ENCODE measurements at regions not wholly inside any gene's neighbourhood (a gene's known extent, or its start where the extent isn't known, plus 50 kb on each side); places are given as distances from the start of the nearest gene placed in this dataset.

- intact Hi-C loops (cut with DNase I): no loop called here
- DNase-seq: no peak
Observed at GRCh38 chrX:114332766-114333165, 251.1 kb upstream of the HTR2C start.

- intact Hi-C loops (cut with DNase I): no loop called here
- peak in 3 of 10 donors; percentile 24 to 53 (median 35) for DNase-seq
Observed at GRCh38 chrX:114334473-114334982, 249.4 kb upstream of the HTR2C start.

DNA sequence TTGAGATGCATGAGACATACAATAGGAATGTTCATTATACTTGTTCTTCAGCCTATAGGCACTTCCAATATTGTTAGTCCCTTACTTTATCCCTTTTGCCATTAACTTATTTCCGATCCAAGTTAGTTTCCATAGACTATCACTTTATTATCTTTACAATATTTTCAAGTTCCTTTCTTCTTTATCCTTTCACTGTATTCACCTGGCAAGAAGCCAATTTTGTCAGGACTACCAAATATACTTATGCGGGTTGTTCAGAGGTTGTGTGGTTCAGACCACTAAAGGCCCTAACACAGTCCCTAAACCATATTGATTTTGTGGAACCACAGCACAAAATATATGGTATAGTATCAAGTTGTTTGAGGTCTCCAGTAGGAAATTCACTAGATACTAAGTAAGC lies 245.0 kb upstream of the HTR2C start:
- intact Hi-C loops (cut with DNase I): no loop called here
- DNase-seq: no peak

GRCh38 chrX:114344756-114345349 lies 239.0 kb upstream of the HTR2C start:
- intact Hi-C loops (cut with DNase I): no loop called here
- DNase-seq: no peak

- intact Hi-C loops (cut with DNase I): no loop called here
- DNase-seq: no peak
Observed at GRCh38 chrX:114361076-114361725, 222.7 kb upstream of the HTR2C start.

GRCh38 chrX:114363346-114363745 lies 220.5 kb upstream of the HTR2C start:
- intact Hi-C loops (cut with DNase I): no loop called here
- DNase-seq: no peak

- intact Hi-C loops (cut with DNase I): no loop called here
- DNase-seq: no peak
Observed at GRCh38 chrX:114365065-114365834, 218.6 kb upstream of the HTR2C start.

GRCh38 chrX:114372937-114373336 lies 210.9 kb upstream of the HTR2C start:
- intact Hi-C loops (cut with DNase I): no loop called here
- no peak for DNase-seq

- intact Hi-C loops (cut with DNase I): no loop called here
- DNase-seq: peak in 1 of 10 donors; percentile 67
Observed at GRCh38 chrX:114390251-114390796, 193.6 kb upstream of the HTR2C start.
